Epithelial cell of esophagus (primary cell): ENCODE measurements at regions not wholly inside any gene's neighbourhood (a gene's known extent, or its start where the extent isn't known, plus 50 kb on each side); places are given as distances from the start of the nearest gene placed in this dataset.

ENCODE experiments used
- DNase-seq: peaks from one replicate; pipeline ENCODE4 v3.0.0; 2010; ENCODE audit warnings: low read depth
- H3K4me3 ChIP-seq: 2 replicates; pipeline ENCODE4 v1.5.1; 2011; ENCODE audit warnings: mild to moderate bottlenecking, low read length, control low read depth
- CTCF ChIP-seq: IDR thresholded peaks from 2 replicates; pipeline ENCODE4 v1.5.1; 2011; ENCODE audit warnings: low read depth, mild to moderate bottlenecking, low read length, control low read depth, inconsistent platforms; ENCODE audit not compliant: insufficient read depth; ENCODE audit errors: missing control alignments

GRCh38 chr12:30874455-30875321 lies 51.9 kb upstream of the TSPAN11 start:
- no peak for TF ChIP-seq CTCF
- H3K4me3 ChIP-seq, result no peak overlapping the region
- DNase-seq, result no peak

GRCh38 chr12:30870491-30871265 lies 55.9 kb upstream of the TSPAN11 start:
- no peak for TF ChIP-seq CTCF

GRCh38 chr12:30867415-30867814 lies 59.1 kb upstream of the TSPAN11 start:
- DNase-seq, result no peak
- H3K4me3 ChIP-seq, result no peak overlapping the region
- no peak for TF ChIP-seq CTCF

More at GRCh38 chr12:30870491-30871265, 55.9 kb upstream of the TSPAN11 start:
- no peak overlapping the region for H3K4me3 ChIP-seq
- no peak for DNase-seq

GRCh38 chr12:30866256-30866655 lies 60.3 kb upstream of the TSPAN11 start:
- no peak overlapping the region for H3K4me3 ChIP-seq
- no peak for TF ChIP-seq CTCF
- DNase-seq, result no peak

GRCh38 chr12:30863839-30864238 lies 62.7 kb upstream of the TSPAN11 start:
- H3K4me3 ChIP-seq, result no peak overlapping the region
- no peak for DNase-seq
- TF ChIP-seq CTCF, result no peak

DNA sequence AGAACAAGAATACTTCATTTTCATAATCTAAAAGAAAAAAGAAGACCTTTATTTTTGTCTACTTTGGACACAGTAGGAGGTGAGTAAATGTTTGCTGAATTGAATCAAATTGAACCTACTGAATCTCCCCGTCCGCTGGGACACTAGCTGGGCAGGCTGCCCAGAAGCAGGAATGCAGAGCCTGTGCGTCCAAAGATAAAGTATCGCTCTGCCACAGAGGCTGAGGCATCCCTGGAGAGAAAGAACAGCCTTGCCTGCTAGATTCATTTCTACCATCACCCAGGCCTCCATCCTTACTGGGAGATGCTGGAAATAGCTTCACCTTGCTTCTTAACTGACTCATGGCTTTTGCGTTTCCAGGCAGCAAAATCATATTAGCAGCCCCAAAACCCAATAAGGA lies 64.1 kb upstream of the TSPAN11 start:
- no peak for DNase-seq
- TF ChIP-seq CTCF, result no peak
- no peak overlapping the region for H3K4me3 ChIP-seq
